ENCODE measurements at regions not wholly inside any gene's neighbourhood (a gene's known extent, or its start where the extent isn't known, plus 50 kb on each side); places are given as distances from the start of the nearest gene placed in this dataset.
A peak's percentile ranks its signal among the peaks of the same experiment; 100 is the strongest.

GRCh38 chr6:167735951-167736288 lies 90.8 kb upstream of the AFDN start (continued):
- TF ChIP-seq KDM5B (CRISPR knock-in tag; IDR thresholded peaks at IDR 0.05; ENCODE audit: borderline replicate concordance), result no peak
- TF ChIP-seq AFF4 (CRISPR knock-in tag; IDR thresholded peaks at IDR 0.05), result no peak
- peak; percentile 9; the same call in 1 of the 2 replicates for TF ChIP-seq GATAD2A (CRISPR knock-in tag; IDR thresholded peaks at IDR 0.05)
- no peak for TF ChIP-seq ZSCAN30 (CRISPR knock-in tag; IDR thresholded peaks at IDR 0.05)
- no peak for TF ChIP-seq CREB3 (CRISPR knock-in tag; IDR thresholded peaks at IDR 0.05)
- TF ChIP-seq LBX2 (CRISPR knock-in tag; IDR thresholded peaks at IDR 0.05; ENCODE audit: borderline replicate concordance), result no peak
- TF ChIP-seq PRDM15 (CRISPR knock-in tag; IDR thresholded peaks at IDR 0.05), result peak; percentile 88
- no peak for TF ChIP-seq NBN (conservative IDR thresholded peaks at IDR 0.05)
- TF ChIP-seq TAF1 (CRISPR knock-in tag; IDR thresholded peaks at IDR 0.05), result no peak
- no peak; the same call in 1 of the 2 replicates for TF ChIP-seq TBX2 (CRISPR knock-in tag; IDR thresholded peaks at IDR 0.05; ENCODE audit: borderline replicate concordance)
- no peak for TF ChIP-seq HNF4A (CRISPR knock-in tag; IDR thresholded peaks at IDR 0.05)
- no peak for TF ChIP-seq CEBPB (IDR thresholded peaks at IDR 0.05; ENCODE audit: borderline replicate concordance, low read depth, low read length)
- no peak for TF ChIP-seq ZNF160 (CRISPR knock-in tag; IDR thresholded peaks at IDR 0.05)
- TF ChIP-seq ATAD3A (CRISPR knock-in tag; IDR thresholded peaks at IDR 0.05), result no peak
- no peak for TF ChIP-seq SP2 (CRISPR knock-in tag; IDR thresholded peaks at IDR 0.05)
- TF ChIP-seq ZBTB2 (CRISPR knock-in tag; IDR thresholded peaks at IDR 0.05; ENCODE audit: low read depth), result no peak
- TF ChIP-seq ZNF589 (CRISPR knock-in tag; conservative IDR thresholded peaks at IDR 0.05), result no peak
- TF ChIP-seq ZNF280D (CRISPR knock-in tag; IDR thresholded peaks at IDR 0.05), result no peak
